ENCODE measurements at regions not wholly inside any gene's neighbourhood (a gene's known extent, or its start where the extent isn't known, plus 50 kb on each side); places are given as distances from the start of the nearest gene placed in this dataset.
"Not testable (repeated sequence)": the region's sequence is repeated elsewhere in the genome, so short reads cannot be mapped to it uniquely, and the experiment has no call there.

DNA sequence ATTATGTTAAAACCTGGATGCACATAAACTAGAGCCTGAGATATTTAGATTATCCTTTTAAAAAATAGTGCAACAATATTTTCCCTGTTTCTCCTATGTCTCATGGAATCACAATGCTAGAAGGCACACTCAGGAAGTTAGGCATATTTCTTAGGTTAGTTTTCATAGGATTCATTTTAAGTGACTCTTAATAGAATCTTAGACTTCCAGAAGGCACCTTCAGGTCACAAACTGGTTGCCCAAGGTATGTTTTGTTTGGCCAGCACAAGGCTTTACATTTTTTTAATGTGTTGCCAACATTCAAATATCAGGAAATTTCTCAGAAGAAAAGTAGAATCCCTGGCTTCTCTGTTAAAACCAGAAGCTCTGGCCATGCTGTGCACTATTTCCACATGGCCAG, 129.3 kb downstream of the LNPK start:
- DNase-seq, result no peak

DNA sequence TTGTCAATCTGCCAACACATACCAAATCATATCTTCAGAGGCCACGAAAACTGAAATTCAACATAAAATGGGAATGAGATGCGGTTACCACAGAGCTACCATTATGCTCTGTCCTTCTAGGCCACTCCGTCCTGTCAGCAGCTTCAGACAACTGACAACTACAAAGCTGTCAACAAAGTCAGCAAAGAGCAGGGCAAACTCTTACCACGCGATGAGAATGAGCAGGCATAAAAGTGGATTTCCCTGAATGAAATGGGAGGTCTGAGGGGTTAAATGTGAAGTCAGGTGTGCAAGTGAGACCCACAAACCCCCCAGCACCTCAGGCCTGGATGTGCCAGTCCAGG, 130.1 kb downstream of the LNPK start:
- no peak for DNase-seq

DNA sequence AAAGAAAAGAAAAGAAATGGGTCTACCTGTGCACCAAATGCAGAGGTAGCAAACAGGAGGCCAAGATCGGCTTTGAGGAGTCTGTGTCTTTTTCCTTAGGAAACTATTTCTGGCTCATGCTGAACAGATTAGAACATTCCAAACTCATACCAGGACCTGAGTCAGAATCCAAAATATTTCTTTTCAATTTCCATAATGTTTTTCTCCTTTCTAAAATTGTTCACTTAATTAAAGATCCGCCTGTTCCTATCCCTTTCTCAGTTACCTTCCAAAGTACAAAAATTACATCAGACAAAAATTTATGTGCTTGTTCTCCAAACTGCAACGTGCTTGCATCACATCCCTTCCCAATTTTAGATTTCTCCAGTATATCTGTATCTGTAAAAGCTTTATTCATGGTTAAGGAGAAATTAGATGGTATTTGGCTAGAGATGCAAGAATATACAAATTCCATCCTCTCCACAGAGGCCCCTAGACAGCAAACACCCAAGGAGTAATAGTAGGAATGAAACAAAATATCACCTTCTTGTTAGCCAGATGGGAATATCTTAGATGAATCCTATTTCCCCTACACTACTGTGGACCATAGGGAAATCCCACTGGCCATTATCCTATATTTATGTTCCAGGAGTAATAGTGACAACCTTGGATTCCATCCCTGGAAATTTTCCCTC, 130.6 kb downstream of the LNPK start:
- no peak for DNase-seq

DNA sequence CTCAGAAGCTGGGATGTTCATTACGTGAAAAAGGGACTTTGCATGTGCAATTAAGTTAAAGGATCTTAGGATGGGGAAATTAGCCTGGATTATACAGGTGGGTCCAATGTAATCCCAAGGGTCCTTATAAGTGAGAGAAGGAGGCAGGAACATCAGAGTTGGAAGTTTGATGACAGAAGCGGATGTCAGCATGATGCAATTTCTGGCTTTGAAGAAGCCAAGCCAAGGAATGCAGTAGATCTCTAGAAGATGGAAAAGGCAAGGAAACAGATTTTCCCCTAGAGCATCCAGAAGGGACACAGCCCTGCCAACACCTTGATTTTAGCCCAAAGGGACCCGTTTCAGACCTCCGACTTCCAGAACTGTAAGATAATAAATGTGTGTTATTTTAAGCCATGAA, 136.4 kb downstream of the LNPK start:
- no peak for DNase-seq

GRCh38 chr2:175864137-175864850, 137.8 kb downstream of the LNPK start:
- no peak for DNase-seq

DNA sequence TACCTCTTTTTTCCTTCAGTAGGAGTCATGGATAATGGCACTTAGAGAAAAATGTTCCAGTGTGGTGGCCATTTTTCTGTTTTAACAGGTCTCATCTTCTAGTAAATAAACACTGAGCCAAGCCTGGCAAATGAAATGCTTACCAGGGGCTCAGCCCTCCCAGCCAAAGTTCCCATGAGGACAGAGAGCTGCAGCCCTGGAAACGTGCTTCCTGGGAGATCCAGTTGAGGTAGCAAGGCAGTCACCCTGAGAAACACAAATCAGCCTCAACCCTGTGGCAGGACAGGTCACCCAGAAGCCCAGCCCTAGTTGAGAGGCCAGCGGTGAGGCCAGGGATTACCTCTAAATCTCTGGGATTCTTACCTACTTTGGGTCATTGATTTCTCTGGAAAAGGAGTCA, 140.1 kb downstream of the LNPK start:
- no peak for DNase-seq

GRCh38 chr2:175855794-175856453, 146.1 kb downstream of the LNPK start:
- no peak for DNase-seq

- no peak for DNase-seq
Measured at GRCh38 chr2:175855236-175855635, 146.8 kb downstream of the LNPK start.

- DNase-seq, result no peak
Measured at GRCh38 chr2:175854665-175855064, 147.4 kb downstream of the LNPK start.

DNA sequence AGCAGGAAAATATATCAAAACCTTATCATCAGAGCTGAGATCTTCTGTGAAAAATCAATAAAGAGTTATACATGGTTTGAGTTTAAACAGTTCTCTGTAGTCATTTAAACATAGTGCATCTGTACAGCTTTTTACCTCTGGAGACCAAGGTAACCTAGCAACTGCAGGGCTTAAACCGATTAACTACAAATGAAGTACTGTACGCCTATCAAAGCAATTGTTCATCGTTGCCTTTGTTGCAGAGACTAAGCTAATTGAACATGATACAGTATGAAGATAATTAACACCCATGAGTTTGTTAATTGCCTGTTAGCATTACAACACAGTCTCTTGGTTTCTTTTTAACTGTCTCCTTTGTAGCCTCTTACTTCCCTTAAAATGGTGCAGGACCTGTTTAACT, 147.9 kb downstream of the LNPK start:
- DNase-seq, result no peak

DNA sequence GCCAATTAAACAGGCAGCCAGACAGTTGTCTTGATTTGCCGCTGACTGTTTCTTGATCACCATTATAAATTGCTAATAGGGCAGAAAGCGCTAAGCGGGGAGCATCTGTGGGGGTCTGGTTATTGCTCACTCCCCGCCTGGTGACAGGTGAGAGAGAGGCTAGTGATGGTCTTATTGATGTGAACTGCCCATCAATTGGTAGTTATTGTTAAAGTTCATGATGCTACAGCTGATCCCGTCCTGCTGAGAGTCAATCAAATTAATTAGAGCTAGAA, 148.5 kb downstream of the LNPK start:
- no peak for DNase-seq

DNA sequence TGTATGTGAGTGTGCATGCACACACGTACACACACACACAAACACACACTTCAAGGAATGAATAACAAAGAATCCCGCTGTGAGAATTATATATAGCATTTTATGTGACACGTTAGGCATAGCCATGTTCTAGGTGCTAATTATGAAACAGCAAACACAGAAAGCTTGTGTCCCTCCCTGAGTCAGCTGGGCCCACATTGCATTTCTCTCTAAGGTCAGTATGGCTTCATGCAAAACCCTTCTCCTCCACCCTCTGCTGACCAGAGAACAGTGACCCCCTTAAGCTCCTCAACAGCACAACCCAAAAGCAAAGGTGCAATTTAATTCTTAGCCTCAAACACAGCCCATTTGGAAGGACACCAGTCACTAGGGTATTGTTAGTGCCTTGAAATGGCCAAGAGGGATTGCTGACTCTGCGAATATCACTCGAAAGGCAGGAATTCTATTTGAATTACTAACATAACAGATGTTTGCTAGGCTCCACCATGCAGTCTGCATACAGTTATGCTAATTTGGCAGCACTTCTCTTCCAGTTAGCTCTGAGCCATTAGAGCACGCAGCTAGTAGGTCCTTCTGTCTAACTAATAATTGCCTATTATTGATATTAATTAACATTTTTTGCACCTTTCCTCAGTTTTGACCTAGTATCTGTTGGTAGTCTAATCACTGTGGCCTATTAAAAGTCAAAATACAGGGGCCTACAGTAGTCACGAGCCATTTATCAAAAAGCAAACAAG, 149.0 kb downstream of the LNPK start:
- no peak for DNase-seq

GRCh38 chr2:175847128-175847527, 154.9 kb downstream of the LNPK start:
- no peak for DNase-seq

DNA sequence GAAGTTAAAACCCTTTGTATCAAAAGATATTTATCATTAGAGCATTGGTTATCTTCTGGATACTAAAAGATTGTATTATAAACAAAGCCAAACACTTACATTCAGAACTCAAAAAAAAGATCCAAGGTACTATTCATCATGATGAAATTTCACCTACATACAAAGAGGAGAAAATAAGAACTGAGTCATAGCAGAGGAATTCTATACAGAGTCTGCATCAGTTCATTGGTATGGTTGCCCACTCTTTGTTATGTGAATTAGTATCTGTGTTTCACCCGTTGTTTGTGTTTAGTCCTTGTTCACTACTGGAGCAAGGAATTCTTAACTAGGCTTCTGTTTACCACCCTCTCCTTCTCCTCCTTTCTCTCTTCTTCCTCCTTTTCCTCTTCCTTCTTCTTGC, 157.9 kb downstream of the LNPK start:
- DNase-seq, result no peak

GRCh38 chr2:175843625-175844024, 158.4 kb downstream of the LNPK start:
- no peak for DNase-seq

- DNase-seq, result no peak
Measured at GRCh38 chr2:175842996-175843395, 159.1 kb downstream of the LNPK start.

DNA sequence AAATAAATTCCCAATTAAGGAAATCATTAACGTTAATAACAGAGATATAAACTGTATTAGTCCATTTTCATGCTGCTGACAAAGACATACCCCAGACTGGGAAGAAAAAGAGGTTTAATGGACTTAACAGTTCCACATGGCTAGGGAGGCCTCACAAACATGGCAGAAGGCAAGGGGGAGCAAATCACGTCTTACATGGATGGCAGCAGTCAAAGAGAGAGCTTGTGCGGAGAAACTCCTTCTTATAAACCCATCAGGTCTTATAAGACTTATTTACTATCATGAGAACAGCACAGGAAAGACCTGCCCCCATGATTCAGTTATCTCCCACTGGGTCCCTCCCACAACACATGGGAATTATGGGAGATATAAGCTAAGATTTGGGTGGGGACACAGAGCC, 161.3 kb downstream of the LNPK start:
- DNase-seq, result not testable (repeated sequence)

- DNase-seq, result no peak
Measured at GRCh38 chr2:175840256-175840655, 161.8 kb downstream of the LNPK start.

DNA sequence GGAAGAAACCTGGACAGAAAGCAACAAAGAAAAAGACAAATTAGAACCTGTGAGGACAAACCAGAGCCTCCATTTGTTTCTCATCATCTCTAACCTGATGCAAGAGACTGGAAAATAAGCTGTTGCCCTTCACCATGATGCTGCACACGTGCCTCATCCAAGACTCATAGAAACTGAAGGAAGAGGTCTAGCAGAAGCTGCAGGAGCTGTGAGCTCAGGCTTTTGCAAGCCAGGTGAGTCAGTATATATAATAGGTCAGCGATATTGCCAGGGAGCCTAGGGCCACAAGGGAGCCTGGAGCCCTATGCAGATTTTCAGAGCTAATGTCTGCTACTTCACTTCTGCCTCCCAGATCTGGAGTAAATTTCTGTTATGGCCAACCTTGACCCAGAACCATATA, 163.1 kb downstream of the LNPK start:
- no peak for DNase-seq

- DNase-seq, result no peak
Measured at GRCh38 chr2:175837046-175837445, 165.0 kb downstream of the LNPK start.

- no peak for DNase-seq
Measured at GRCh38 chr2:175836361-175836760, 165.7 kb downstream of the LNPK start.

DNA sequence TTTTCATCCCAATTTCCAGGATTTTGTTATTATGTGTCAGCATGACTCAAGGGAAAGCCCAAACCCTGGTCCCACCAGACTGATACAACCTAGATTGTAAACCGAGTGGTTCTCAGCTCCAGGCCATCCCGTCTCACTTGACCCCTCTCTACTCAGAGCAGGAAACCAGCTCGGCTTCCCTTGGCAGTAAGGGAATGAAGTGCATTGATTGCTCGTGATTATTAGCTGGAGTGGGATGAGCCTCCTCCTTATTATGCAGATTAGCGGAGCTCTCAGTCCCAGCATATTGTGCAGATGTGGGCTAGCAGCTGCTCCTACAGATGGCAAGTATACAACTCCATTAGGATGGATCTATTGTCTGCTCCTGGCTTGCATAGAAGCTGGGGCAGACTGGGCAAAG, 167.6 kb downstream of the LNPK start:
- DNase-seq, result no peak

DNA sequence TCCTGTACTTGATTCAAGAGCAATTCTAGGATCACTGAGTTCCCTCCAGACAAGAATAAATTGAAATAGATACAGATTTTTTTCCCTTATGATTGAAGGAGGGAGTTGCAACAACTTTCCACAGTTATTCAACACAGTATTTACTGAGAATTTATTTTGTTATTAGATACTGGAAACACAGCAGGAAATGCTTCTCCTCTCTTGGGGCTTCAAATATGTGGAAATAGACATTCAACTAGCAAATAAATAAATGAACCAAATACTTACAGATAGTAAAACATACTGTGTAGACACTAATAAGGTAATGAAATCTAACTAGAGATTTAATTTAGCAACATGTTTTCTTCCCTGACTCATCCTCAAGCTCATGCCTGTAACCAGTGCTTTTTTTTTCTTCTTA, 169.2 kb downstream of the LNPK start:
- no peak for DNase-seq

- no peak for DNase-seq
Measured at GRCh38 chr2:175829741-175830140, 172.3 kb downstream of the LNPK start.
